ENCODE measurements at regions not wholly inside any gene's neighbourhood (a gene's known extent, or its start where the extent isn't known, plus 50 kb on each side); places are given as distances from the start of the nearest gene placed in this dataset.

- CTCF ChIA-PET, result interaction anchor here (1.0 kb wide), 1 partner anchor 19 kb away, joined by 3 read pairs; no protein-coding TSS in a partner anchor
- Histone ChIP-seq H3K4me1 (ENCODE audit: control insufficient read depth in 1 of 2, insufficient read depth in 2 of 2, low read depth in 1 of 2, low read length in 1 of 2) (no peaks in the 10 kb centered on the region), H3K79me2 (ENCODE audit: insufficient read depth) (no peaks in the 10 kb centered on the region), H3K4me2 (no peak overlapping the region), H4K20me1 (ENCODE audit: insufficient read depth) (no peaks in the 10 kb centered on the region), H3K36me3 (replicated peaks in 1 of 2; ENCODE audit: control insufficient read depth in 1 of 2, insufficient read depth in 2 of 2, low read length in 1 of 2) (no peaks in the 10 kb centered on the region), H3K27me3 (ENCODE audit: insufficient read depth) (no peaks in the 10 kb centered on the region), H3K9ac (no peak overlapping the region), H3K27ac (ENCODE audit: low read depth in 2 of 2, low read length in 1 of 2) (no peak overlapping the region), H2AFZ (ENCODE audit: low read depth) (no peak overlapping the region), H3K9me2 (no peaks in the 10 kb centered on the region), H3K9me3 (0 out of 2 replicates have a peak, but pooled peaks cover 6% of the 10 kb centered on the region), H3F3A (replicated peaks; ENCODE audit: insufficient read depth) (no peaks in the 10 kb centered on the region), H3K4me3 (ENCODE audit: low read depth in 2 of 2, low read length in 1 of 2) (no peak overlapping the region)
- TF ChIP-seq USF2 (IDR thresholded peaks at IDR 0.05; ENCODE audit: borderline replicate concordance, low read depth, low read length) (no peak), MEF2A (IDR thresholded peaks at IDR 0.05; ENCODE audit: borderline replicate concordance, low read depth) (no peak), NFIC (IDR thresholded peaks at IDR 0.05; ENCODE audit: borderline replicate concordance) (no peak), TCF12 (IDR thresholded peaks at IDR 0.05) (no peak), USF1 (IDR thresholded peaks at IDR 0.05; ENCODE audit: borderline replicate concordance, low read depth) (no peak), RXRA (IDR thresholded peaks at IDR 0.05; ENCODE audit: borderline replicate concordance, low read depth) (no peak), ELF1 (IDR thresholded peaks at IDR 0.05) (no peak), GABPA (IDR thresholded peaks at IDR 0.05; ENCODE audit: low read depth) (no peak), RFX5 (IDR thresholded peaks at IDR 0.05; ENCODE audit: low read length) (no peak), IRF3 (IDR thresholded peaks at IDR 0.05; ENCODE audit: low read depth, low read length) (no peak), POLR2AphosphoS5 (IDR thresholded peaks at IDR 0.05; ENCODE audit: low read depth, low read length) (no peak), REST (IDR thresholded peaks at IDR 0.05; ENCODE audit: low read depth, low read length) (no peak), CHD2 (IDR thresholded peaks at IDR 0.05; ENCODE audit: low read length, partially characterized antibody) (no peak), RAD21 (IDR thresholded peaks at IDR 0.05; ENCODE audit: low read length) (no peak), EP300 (IDR thresholded peaks at IDR 0.05; ENCODE audit: borderline replicate concordance in 1 of 2, low read depth in 1 of 2, low read length in 1 of 2) (no peak), SIN3A (IDR thresholded peaks at IDR 0.05; ENCODE audit: borderline replicate concordance, low read depth, low read length) (no peak), TAF1 (IDR thresholded peaks at IDR 0.05; ENCODE audit: borderline replicate concordance, low read depth, low read length) (no peak), ZBTB33 (IDR thresholded peaks at IDR 0.05; ENCODE audit: borderline replicate concordance, low read depth) (no peak)
- WGBS (ENCODE audit: low lambda C conversion rate), result 26% methylated on average over 2 of the region's 4 CpGs
- no peak for DNase-seq
- POLR2A ChIA-PET, result no interaction called here
Measured at GRCh38 chr1:95854457-95854856, 620.4 kb downstream of the RWDD3 start.

Data from SK-N-SH (cell line).